GM12873 (cell line): ENCODE measurements at regions not wholly inside any gene's neighbourhood (a gene's known extent, or its start where the extent isn't known, plus 50 kb on each side); places are given as distances from the start of the nearest gene placed in this dataset.

ENCODE experiments used
- CTCF ChIP-seq: IDR thresholded peaks from 2 replicates; pipeline ENCODE4 v1.5.1; 2012; ENCODE audit warnings: low read depth, mild to moderate bottlenecking, moderate library complexity, low read length, control low read depth; ENCODE audit not compliant: insufficient read depth; ENCODE audit errors: missing control alignments

- no peak for TF ChIP-seq CTCF
These were observed 632.3 kb downstream of the TLE4 start for GRCh38 chr9:80204054-80204453.

GRCh38 chr9:80197661-80198060 is 625.9 kb downstream of the TLE4 start:
- TF ChIP-seq CTCF, result no peak

GRCh38 chr9:80191108-80191507 is 619.3 kb downstream of the TLE4 start:
- TF ChIP-seq CTCF, result no peak

- no peak for TF ChIP-seq CTCF
These were observed 616.8 kb downstream of the TLE4 start for GRCh38 chr9:80188579-80188978.

GRCh38 chr9:80185112-80185738 is 613.5 kb downstream of the TLE4 start:
- TF ChIP-seq CTCF, result no peak

GRCh38 chr9:80177949-80178480 is 606.2 kb downstream of the TLE4 start:
- TF ChIP-seq CTCF, result no peak

- TF ChIP-seq CTCF, result peak; percentile 44
These were observed 603.8 kb downstream of the TLE4 start for GRCh38 chr9:80175286-80176150.
